Caco-2 (cell line): ENCODE measurements at regions not wholly inside any gene's neighbourhood (a gene's known extent, or its start where the extent isn't known, plus 50 kb on each side); places are given as distances from the start of the nearest gene placed in this dataset.

Experiments
- BruUV-seq: library from RNA; stranded (reverse); fragments of 400-500 nt; replicated peaks from 2 replicates; lab custom pipeline; 2021; lab: Mats Ljungman, UMichigan
- CTCF ChIA-PET: fragments of 300-600 bp; sonication (Branson Sonifier 250); formaldehyde crosslinking; loops from one replicate; lab custom pipeline; 2022; ENCODE audit warnings: antibody characterized with exemption; lab: Charles Lee
- POLR2A ChIA-PET: fragments of 300-600 bp; sonication (Branson Sonifier 250); formaldehyde crosslinking; loops from one replicate; lab custom pipeline; 2022; ENCODE audit warnings: antibody characterized with exemption; lab: Charles Lee
- DNase-seq, 2 experiments: peaks; one replicate each; pipeline versions ENCODE4 v3.0.0 to v3.0.0-alpha.2; 2020 to 2022
- H3K27me3 ChIP-seq: replicated peaks from 2 replicates; pipeline ENCODE4 v1.6.0; 2011; ENCODE audit warnings: low read length; ENCODE audit not compliant: control insufficient read depth, insufficient read depth
- H3K36me3 ChIP-seq: 2 replicates; pipeline ENCODE4 v1.5.1; 2011; ENCODE audit warnings: low read length; ENCODE audit not compliant: control insufficient read depth, insufficient read depth
- H3K4me1 ChIP-seq: fragments of 250-450 bp; sonication (Bioruptor Pico); 2 replicates; pipeline ENCODE4 v1.5.1; 2020; ENCODE audit warnings: mild to moderate bottlenecking
- H3K4me3 ChIP-seq: 2 replicates; pipeline ENCODE4 v1.5.1; 2011; ENCODE audit warnings: low read depth, mild to moderate bottlenecking, control low read depth, low read length
- H3K9me3 ChIP-seq: fragments of 250-450 bp; sonication (Bioruptor Pico); 2 replicates; pipeline ENCODE4 v1.5.1; 2020; ENCODE audit warnings: mild to moderate bottlenecking, moderate library complexity
- H3K27ac Mint-ChIP-seq: one replicate; pipeline ENCODE4 v1.8.0; 2022; ENCODE audit warnings: mixed read lengths; ENCODE audit not compliant: unreplicated experiment
- H3K27me3 Mint-ChIP-seq: one replicate; pipeline ENCODE4 v1.8.0; 2022; ENCODE audit warnings: mixed read lengths; ENCODE audit not compliant: insufficient read depth, unreplicated experiment
- H3K36me3 Mint-ChIP-seq: one replicate; pipeline ENCODE4 v1.8.0; 2022; ENCODE audit warnings: mild to moderate bottlenecking, mixed read lengths; ENCODE audit not compliant: insufficient read depth, unreplicated experiment
- H3K4me1 Mint-ChIP-seq: one replicate; pipeline ENCODE4 v1.8.0; 2022; ENCODE audit warnings: low read depth, mixed read lengths; ENCODE audit not compliant: unreplicated experiment
- H3K4me3 Mint-ChIP-seq: one replicate; pipeline ENCODE4 v1.8.0; 2022; ENCODE audit warnings: mild to moderate bottlenecking, moderate library complexity, mixed read lengths; ENCODE audit not compliant: unreplicated experiment
- H3K9me3 Mint-ChIP-seq: one replicate; pipeline ENCODE4 v1.8.0; 2022; ENCODE audit warnings: mixed read lengths; ENCODE audit not compliant: unreplicated experiment
- intact Hi-C: fragments of 100-400 bp; cut with micrococcal nuclease; formaldehyde crosslinking; loops from one replicate; pipeline ENCODE4 v1.10.0; 2022; ENCODE audit not compliant: unreplicated experiment
- TF ChIP-seq, protein P1 (sequence below), 2 experiments: fragments of 200-600 bp in 1 of 2; IDR thresholded peaks; 1 replicate in 1 of 2; 2 replicates in 1 of 2; pipeline versions ENCODE4 v1.5.1 to v1.8.0; 2011 to 2022; ENCODE audit warnings: antibody characterized with exemption in 1 of 2, control low read depth in 1 of 2, inconsistent platforms in 1 of 2, low read depth in 1 of 2, low read length in 1 of 2, mild to moderate bottlenecking in 1 of 2, moderate library complexity in 1 of 2; ENCODE audit not compliant: insufficient read depth in 1 of 2, severe bottlenecking in 1 of 2, unreplicated experiment in 1 of 2

DNA sequence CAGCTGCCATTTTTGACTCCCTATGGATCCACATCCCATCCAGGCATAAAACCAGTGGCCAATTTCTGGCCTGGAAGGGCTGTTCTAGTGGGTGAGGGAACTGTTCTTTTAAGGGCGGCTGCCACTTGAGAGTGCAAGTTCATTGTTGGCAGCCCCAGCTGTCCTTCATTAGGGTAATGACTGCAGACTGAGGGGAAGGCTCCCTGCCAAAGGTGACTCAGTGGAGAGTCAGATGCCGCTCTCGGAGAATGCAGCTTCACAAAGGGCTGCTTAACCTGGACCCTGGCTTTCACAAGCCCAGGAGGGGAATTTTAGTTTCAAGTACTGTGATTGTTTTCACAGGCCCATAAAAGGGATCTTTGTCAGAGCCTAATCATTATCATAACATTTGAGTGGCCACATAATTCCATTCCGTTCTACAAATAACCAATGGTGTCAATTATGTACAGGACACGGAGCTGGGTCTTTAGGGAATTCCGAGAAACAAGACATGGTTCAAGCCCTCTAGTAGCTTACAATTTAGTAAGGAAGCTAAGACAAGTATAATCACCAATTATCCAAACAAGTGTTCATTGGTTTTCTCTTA, 235.7 kb downstream of the CDCA7 start:
- Histone ChIP-seq H3K4me3 (no peak overlapping the region), H3K4me1 (no peaks in the 10 kb centered on the region), H3K9me3 (peaks cover 9% of the 10 kb centered on the region), H3K27me3 (no peaks in the 10 kb centered on the region), H3K36me3 (no peaks in the 10 kb centered on the region)
- H3K4me1 Mint-ChIP-seq = peaks cover 5% of the 10 kb centered on the region
- H3K4me3 Mint-ChIP-seq = no peak overlapping the region
- DNase-seq = no peak
- no peaks in the 10 kb centered on the region for H3K36me3 Mint-ChIP-seq
- no peak overlapping the region for H3K27ac Mint-ChIP-seq
- TF ChIP-seq, protein P1, sequence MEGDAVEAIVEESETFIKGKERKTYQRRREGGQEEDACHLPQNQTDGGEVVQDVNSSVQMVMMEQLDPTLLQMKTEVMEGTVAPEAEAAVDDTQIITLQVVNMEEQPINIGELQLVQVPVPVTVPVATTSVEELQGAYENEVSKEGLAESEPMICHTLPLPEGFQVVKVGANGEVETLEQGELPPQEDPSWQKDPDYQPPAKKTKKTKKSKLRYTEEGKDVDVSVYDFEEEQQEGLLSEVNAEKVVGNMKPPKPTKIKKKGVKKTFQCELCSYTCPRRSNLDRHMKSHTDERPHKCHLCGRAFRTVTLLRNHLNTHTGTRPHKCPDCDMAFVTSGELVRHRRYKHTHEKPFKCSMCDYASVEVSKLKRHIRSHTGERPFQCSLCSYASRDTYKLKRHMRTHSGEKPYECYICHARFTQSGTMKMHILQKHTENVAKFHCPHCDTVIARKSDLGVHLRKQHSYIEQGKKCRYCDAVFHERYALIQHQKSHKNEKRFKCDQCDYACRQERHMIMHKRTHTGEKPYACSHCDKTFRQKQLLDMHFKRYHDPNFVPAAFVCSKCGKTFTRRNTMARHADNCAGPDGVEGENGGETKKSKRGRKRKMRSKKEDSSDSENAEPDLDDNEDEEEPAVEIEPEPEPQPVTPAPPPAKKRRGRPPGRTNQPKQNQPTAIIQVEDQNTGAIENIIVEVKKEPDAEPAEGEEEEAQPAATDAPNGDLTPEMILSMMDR (IDR thresholded peaks at IDR 0.05; ENCODE audit: insufficient read depth in 1 of 2, low read depth in 1 of 2, low read length in 1 of 2, severe bottlenecking in 1 of 2, unreplicated experiment in 1 of 2) = no peak
- peaks cover 19% of the 10 kb centered on the region for H3K9me3 Mint-ChIP-seq
- H3K27me3 Mint-ChIP-seq = peaks cover 9% of the 10 kb centered on the region
- CTCF ChIA-PET = no interaction called here
- no TSS peak for BruUV-seq
- POLR2A ChIA-PET = no interaction called here
- intact Hi-C loops = no loop called here

DNA sequence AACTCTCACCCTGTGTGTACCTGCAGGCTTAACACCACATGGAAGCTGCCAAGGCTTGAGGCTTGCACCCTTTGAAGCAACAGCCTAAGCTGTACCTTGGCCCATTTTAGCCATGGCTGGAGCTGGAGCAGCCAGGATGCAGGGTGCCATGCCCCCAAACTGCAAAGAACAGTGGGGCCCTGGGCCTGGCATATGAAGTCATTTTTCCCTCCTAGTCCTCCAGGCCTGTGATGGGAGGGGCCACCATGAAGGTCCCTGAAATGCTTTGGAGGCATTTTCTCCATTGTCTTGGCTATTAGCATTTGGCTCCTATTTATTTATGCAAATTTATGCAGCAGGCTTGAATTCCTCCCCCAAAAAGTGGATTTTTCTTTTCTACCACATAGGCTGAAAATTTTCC, 238.4 kb downstream of the CDCA7 start:
- Histone ChIP-seq H3K36me3 (no peaks in the 10 kb centered on the region), H3K4me1 (no peaks in the 10 kb centered on the region), H3K27me3 (no peaks in the 10 kb centered on the region), H3K4me3 (no peak overlapping the region), H3K9me3 (peaks cover 9% of the 10 kb centered on the region)
- CTCF ChIA-PET = no interaction called here
- POLR2A ChIA-PET = no interaction called here
- no peak for DNase-seq
- Mint-ChIP-seq H3K4me1 (peaks cover 5% of the 10 kb centered on the region), H3K9me3 (peaks cover 19% of the 10 kb centered on the region), H3K36me3 (no peaks in the 10 kb centered on the region), H3K27me3 (peaks cover 5% of the 10 kb centered on the region), H3K27ac (no peak overlapping the region), H3K4me3 (no peak overlapping the region)
- intact Hi-C loops = no loop called here
- no TSS peak for BruUV-seq
- TF ChIP-seq, protein P1 (IDR thresholded peaks at IDR 0.05; ENCODE audit: insufficient read depth in 1 of 2, low read depth in 1 of 2, low read length in 1 of 2, severe bottlenecking in 1 of 2, unreplicated experiment in 1 of 2) = no peak

DNA sequence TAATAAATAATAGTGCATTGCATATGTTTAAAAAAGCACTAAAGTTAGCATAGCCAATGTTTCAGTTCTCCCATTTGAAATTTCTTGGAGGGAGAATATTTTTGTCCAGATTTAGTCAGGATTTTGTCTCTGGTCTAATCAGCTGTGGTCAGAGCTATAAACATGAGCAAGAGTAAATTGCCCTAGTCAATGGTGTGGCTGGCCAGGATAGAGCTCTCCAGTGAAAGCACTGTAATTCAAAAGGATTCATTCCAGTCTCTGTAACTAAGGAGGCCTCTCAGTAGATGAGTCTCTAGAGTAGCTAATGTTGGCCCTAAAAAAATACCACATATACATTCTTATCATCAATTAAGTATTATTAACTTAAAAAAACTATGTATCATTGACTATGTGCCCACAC, 241.6 kb downstream of the CDCA7 start:
- Histone ChIP-seq H3K9me3 (peaks cover 9% of the 10 kb centered on the region), H3K4me3 (no peak overlapping the region), H3K27me3 (no peaks in the 10 kb centered on the region), H3K4me1 (no peaks in the 10 kb centered on the region), H3K36me3 (no peaks in the 10 kb centered on the region)
- Mint-ChIP-seq H3K9me3 (peaks cover 19% of the 10 kb centered on the region), H3K27me3 (peaks cover 5% of the 10 kb centered on the region), H3K27ac (no peak overlapping the region), H3K4me1 (no peaks in the 10 kb centered on the region), H3K4me3 (no peak overlapping the region), H3K36me3 (no peaks in the 10 kb centered on the region)
- no peak for DNase-seq
- TF ChIP-seq, protein P1 (IDR thresholded peaks at IDR 0.05; ENCODE audit: insufficient read depth in 1 of 2, low read depth in 1 of 2, low read length in 1 of 2, severe bottlenecking in 1 of 2, unreplicated experiment in 1 of 2) = no peak
- no TSS peak for BruUV-seq
- intact Hi-C loops = no loop called here
- ChIA-PET CTCF (no interaction called here), POLR2A (no interaction called here)
